ENCODE measurements at regions not wholly inside any gene's neighbourhood (a gene's known extent, or its start where the extent isn't known, plus 50 kb on each side); places are given as distances from the start of the nearest gene placed in this dataset.

DNA sequence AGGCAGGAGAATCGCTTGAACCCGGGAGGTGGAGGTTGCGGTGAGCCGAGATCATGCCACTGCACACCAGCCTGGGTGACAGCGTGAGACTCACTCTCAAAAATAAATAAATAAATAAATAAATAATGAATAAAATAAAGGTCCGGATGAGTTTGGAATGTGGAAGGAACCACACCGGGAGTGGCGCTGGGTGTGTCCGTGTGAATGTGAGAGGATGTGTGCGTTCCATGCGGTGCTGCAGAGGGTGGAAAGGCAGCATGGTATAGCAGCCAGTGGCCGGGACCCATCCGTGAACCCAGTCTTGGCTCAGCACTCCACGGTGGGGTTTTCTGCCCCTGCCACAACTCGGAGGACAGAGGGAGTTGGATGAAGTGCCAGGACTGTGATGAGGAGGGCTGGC is 56.2 kb upstream of the POFUT2 start:
- Mint-ChIP-seq H3K27me3 (peaks cover 8% of the 10 kb centered on the region), H3K36me3 (ENCODE audit: low read depth) (no peaks in the 10 kb centered on the region), H3K4me1 (ENCODE audit: low read depth) (no peaks in the 10 kb centered on the region), H3K27ac (no peak overlapping the region), H3K4me3 (no peak overlapping the region), H3K9me3 (no peaks in the 10 kb centered on the region)
- TF ChIP-seq, protein P1, sequence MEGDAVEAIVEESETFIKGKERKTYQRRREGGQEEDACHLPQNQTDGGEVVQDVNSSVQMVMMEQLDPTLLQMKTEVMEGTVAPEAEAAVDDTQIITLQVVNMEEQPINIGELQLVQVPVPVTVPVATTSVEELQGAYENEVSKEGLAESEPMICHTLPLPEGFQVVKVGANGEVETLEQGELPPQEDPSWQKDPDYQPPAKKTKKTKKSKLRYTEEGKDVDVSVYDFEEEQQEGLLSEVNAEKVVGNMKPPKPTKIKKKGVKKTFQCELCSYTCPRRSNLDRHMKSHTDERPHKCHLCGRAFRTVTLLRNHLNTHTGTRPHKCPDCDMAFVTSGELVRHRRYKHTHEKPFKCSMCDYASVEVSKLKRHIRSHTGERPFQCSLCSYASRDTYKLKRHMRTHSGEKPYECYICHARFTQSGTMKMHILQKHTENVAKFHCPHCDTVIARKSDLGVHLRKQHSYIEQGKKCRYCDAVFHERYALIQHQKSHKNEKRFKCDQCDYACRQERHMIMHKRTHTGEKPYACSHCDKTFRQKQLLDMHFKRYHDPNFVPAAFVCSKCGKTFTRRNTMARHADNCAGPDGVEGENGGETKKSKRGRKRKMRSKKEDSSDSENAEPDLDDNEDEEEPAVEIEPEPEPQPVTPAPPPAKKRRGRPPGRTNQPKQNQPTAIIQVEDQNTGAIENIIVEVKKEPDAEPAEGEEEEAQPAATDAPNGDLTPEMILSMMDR (IDR thresholded peaks at IDR 0.05): no peak
- CTCF ChIA-PET: no interaction called here
- ATAC-seq (no peak), DNase-seq (no peak)
- intact Hi-C loops (cut with micrococcal nuclease): no loop called here
- POLR2A ChIA-PET: no interaction called here

DNA sequence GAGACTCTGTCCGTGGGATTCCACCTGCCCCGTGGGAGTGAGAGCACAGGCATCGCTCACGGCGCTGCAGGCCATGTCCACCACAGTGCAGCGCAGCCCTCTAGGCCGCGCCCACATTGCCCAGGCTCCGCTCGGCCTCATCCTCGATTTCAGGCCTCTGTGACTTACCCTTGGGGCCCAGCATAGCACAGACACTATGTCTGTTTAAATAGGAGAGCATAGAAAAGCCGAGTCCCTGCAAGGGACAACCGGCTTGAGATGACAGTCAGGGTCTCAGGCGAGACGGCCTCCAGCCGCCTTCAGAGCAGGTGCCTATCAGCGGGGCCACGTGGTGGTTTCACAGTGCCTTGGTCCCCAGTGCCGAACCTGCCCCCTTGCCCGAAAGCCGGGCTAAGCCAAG is 56.9 kb upstream of the POFUT2 start:
- Mint-ChIP-seq H3K4me1 (ENCODE audit: low read depth) (no peaks in the 10 kb centered on the region), H3K36me3 (ENCODE audit: low read depth) (no peaks in the 10 kb centered on the region), H3K27me3 (peaks cover 8% of the 10 kb centered on the region), H3K9me3 (no peaks in the 10 kb centered on the region), H3K4me3 (no peak overlapping the region), H3K27ac (no peak overlapping the region)
- CTCF ChIA-PET: no interaction called here
- POLR2A ChIA-PET: no interaction called here
- DNase-seq: no peak
- ATAC-seq: no peak
- intact Hi-C loops (cut with micrococcal nuclease): no loop called here
- TF ChIP-seq, protein P1 (IDR thresholded peaks at IDR 0.05): no peak

DNA sequence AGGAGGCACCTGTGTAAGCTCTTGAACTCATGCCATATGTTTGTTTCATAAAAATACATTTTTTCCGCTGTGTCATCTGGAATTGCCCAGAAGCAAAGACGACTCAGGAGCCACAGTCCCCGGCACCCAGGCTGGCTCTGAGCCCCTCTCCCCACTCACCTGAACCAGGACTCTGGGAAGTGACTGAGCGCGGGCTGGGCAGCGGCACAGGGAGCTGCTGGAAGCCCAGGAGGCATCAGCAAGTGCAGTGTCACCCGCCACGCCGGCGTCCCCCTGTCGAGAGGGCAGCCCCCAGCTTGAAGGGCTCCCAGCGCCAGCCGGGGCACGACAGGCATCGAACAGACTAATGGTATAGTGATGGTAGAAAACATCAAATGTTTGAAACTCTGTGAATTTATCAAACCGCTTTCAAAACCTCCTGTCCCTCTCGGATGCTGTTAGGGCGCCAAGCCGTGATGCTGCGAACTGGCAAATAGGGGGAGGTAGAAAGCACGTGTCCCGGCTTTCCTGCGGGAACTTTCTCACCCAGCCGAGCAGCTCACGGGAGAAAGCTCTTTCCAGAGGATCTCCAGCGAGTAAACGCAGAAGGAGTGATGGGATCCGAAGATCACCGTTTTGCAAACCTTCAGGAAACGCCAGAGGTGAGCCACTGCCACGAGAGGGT is 57.8 kb upstream of the COL18A1 start:
- Mint-ChIP-seq H3K4me1 (ENCODE audit: low read depth) (no peaks in the 10 kb centered on the region), H3K36me3 (ENCODE audit: low read depth) (no peaks in the 10 kb centered on the region), H3K27ac (no peak overlapping the region), H3K9me3 (no peaks in the 10 kb centered on the region), H3K27me3 (peaks cover 2% of the 10 kb centered on the region), H3K4me3 (no peak overlapping the region)
- intact Hi-C loops (cut with micrococcal nuclease): no loop called here
- ChIA-PET CTCF (no interaction called here), POLR2A (interaction anchor here (1.0 kb wide), 1 partner anchor 55 kb away, joined by 4 read pairs; no protein-coding TSS in a partner anchor)
- DNase-seq: no peak
- TF ChIP-seq, protein P1 (IDR thresholded peaks at IDR 0.05): no peak
- no peak for ATAC-seq

DNA sequence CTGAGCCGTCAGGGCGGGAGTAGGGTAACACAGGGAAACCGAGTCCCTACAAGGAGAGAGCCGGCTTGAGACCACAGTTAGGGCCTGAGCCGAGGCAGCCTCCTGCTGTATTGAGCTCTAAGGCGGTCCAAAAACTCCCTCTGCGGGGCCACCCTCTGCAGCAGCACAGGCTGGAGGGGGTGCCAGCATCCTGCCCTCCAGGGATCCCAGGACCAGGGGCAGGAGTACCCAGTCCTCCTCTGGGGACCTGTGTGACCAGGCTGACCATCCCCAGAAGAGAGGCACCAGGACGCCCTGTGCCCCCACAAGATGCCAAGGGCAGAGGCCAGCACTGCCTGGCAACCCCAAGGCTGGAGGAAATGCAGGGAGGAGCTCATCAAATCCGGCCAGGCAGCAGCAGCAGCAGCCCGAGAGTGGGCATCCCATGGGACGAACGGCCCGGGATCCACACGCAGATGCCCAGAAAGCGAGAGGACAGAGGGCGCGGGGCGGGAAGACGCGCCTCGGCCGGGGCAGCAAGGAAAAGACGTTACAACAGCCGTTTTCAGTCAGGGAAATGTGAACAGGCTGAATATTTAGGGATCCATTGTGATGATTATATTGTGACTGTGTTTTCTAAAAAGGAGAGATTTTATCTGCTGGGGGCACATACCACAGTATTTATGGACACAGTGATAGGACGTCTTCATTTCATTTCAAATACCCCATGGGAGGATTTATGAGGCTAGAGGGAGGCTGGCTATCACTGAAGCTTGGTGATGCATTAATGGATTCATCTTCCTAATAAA is 57.1 kb upstream of the COL18A1 start:
- DNase-seq: no peak
- TF ChIP-seq, protein P1 (IDR thresholded peaks at IDR 0.05): no peak
- H3K27ac Mint-ChIP-seq: no peak overlapping the region
- intact Hi-C loops (cut with micrococcal nuclease): no loop called here
- no peak for ATAC-seq
- H3K4me3 Mint-ChIP-seq: no peak overlapping the region
- H3K4me1 Mint-ChIP-seq (ENCODE audit: low read depth): no peaks in the 10 kb centered on the region
- H3K36me3 Mint-ChIP-seq (ENCODE audit: low read depth): no peaks in the 10 kb centered on the region
- ChIA-PET POLR2A (interaction anchor here (1.0 kb wide), 1 partner anchor 54 kb away, joined by 4 read pairs; no protein-coding TSS in a partner anchor), CTCF (no interaction called here)
- no peaks in the 10 kb centered on the region for H3K9me3 Mint-ChIP-seq
- H3K27me3 Mint-ChIP-seq: peaks cover 2% of the 10 kb centered on the region

DNA sequence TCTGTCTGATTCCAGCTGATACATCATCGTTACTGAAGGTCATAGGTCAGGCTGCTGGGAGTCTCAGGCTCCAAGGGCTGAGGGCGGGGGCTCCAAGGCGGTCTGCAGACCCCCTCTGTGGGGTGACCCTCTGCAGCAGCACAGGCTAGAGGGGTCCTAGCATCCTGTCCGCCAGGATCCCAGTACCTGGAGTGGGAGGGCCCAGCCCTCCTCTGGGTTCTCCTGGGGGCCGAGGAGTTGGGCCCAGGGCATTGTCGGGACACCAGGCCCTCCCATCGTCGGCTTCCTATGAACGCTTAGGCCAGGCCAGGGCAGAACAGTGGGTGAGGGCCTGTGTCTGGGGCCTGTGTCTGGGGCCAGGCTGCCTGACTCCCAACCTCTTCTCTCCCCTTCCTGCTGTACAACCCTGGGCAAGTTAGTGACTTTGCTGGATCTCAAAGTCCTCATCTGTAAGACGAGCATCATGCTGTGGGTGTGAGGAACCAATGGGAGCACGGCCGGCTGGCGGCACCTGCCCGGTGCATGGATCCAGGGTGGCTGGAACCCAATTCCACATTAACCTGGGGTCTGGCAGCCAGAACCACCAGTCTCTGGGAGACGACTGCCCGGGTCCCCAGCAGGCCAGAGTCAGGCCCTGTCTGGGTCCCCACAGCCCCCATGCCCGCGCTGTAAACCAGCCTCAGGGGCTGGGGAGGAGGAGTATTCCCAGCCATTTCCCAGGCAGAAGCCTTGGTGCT is 56.2 kb upstream of the COL18A1 start:
- H3K4me1 Mint-ChIP-seq (ENCODE audit: low read depth): no peaks in the 10 kb centered on the region
- no peaks in the 10 kb centered on the region for H3K9me3 Mint-ChIP-seq
- ATAC-seq (no peak), DNase-seq (no peak)
- no peaks in the 10 kb centered on the region for H3K36me3 Mint-ChIP-seq (ENCODE audit: low read depth)
- ChIA-PET CTCF (no interaction called here), POLR2A (no interaction called here)
- no peak overlapping the region for H3K27ac Mint-ChIP-seq
- intact Hi-C loops (cut with micrococcal nuclease): no loop called here
- peaks cover 3% of the 10 kb centered on the region for H3K27me3 Mint-ChIP-seq
- TF ChIP-seq, protein P1 (IDR thresholded peaks at IDR 0.05): no peak
- H3K4me3 Mint-ChIP-seq: no peak overlapping the region
